A549 (cell line): ENCODE measurements at regions not wholly inside any gene's neighbourhood (a gene's known extent, or its start where the extent isn't known, plus 50 kb on each side); places are given as distances from the start of the nearest gene placed in this dataset.

ENCODE experiments used
- CEBPB ChIP-seq, 2 experiments: fragments of >200 bp in 1 of 2; sonication (Bioruptor Twin) in 1 of 2; formaldehyde crosslinking in 1 of 2; IDR thresholded peaks; 2 replicates each; pipeline ENCODE4 v1.6.1; 2012 to 2016
- CTCF ChIP-seq: fragments of >200 bp; sonication (Bioruptor Twin); formaldehyde crosslinking; IDR thresholded peaks from 3 replicates; pipeline ENCODE4 v1.5.1; 2016
- KDM1A ChIP-seq: fragments of 200-600 bp; sonication (generic); IDR thresholded peaks from 2 replicates; pipeline ENCODE4 v1.6.1; 2016; ENCODE audit warnings: low read depth, mild to moderate bottlenecking
- MAFK ChIP-seq: fragments of 450-650 bp; IDR thresholded peaks from 2 replicates; pipeline ENCODE4 v1.6.1; 2014; ENCODE audit not compliant: partially characterized antibody
- MAZ ChIP-seq: fragments of 150-350 bp; IDR thresholded peaks from 2 replicates; pipeline ENCODE4 v1.6.1; 2014; ENCODE audit warnings: antibody characterized with exemption, low read depth, low read length, borderline replicate concordance
- NPAS2 ChIP-seq: fragments of 250-450 bp; sonication (Bioruptor Pico); IDR thresholded peaks from 2 replicates; pipeline ENCODE4 v1.8.0; 2022; ENCODE audit warnings: mild to moderate bottlenecking, moderate library complexity, borderline replicate concordance
- POLR2A ChIP-seq: IDR thresholded peaks from 2 replicates; pipeline ENCODE4 v1.6.1; 2012; ENCODE audit warnings: mild to moderate bottlenecking, low read length
- REST ChIP-seq: fragments of 200-600 bp; sonication (generic); IDR thresholded peaks from 2 replicates; pipeline ENCODE4 v1.6.1; 2016; ENCODE audit warnings: antibody characterized with exemption, mild to moderate bottlenecking, moderate library complexity
- RFX5 ChIP-seq: fragments of 450-650 bp; IDR thresholded peaks from 2 replicates; pipeline ENCODE4 v1.7.1; 2014; ENCODE audit warnings: antibody characterized with exemption, mild to moderate bottlenecking, moderate library complexity
- RNF2 ChIP-seq: fragments of 200-600 bp; sonication (generic); IDR thresholded peaks from 2 replicates; pipeline ENCODE4 v1.6.1; 2016; ENCODE audit warnings: low read depth, mild to moderate bottlenecking, antibody characterized with exemption, moderate library complexity, borderline replicate concordance
- SMC3 ChIP-seq: fragments of >200 bp; sonication (Bioruptor Twin); formaldehyde crosslinking; IDR thresholded peaks from 3 replicates; pipeline ENCODE4 v1.6.1; 2018; ENCODE audit warnings: inconsistent platforms

GRCh38 chr5:35557748-35558147 lies 59.9 kb upstream of the SPEF2 start:
- TF ChIP-seq CTCF (no peak), REST (no peak), MAZ (no peak), SMC3 (no peak), NPAS2 (no peak), MAFK (peak; percentile 61), RNF2 (no peak), KDM1A (no peak), RFX5 (no peak), CEBPB (IDR thresholded peaks at IDR 0.05) (no peak), POLR2A (no peak)
